GM23338 (cell line): ENCODE measurements at regions not wholly inside any gene's neighbourhood (a gene's known extent, or its start where the extent isn't known, plus 50 kb on each side); places are given as distances from the start of the nearest gene placed in this dataset.

ENCODE experiments used
- ATAC-seq: fragments of 200-7000 bp; cut with Tn5 transposase; 3 replicates; pipeline ENCODE4 v1.9.1; 2020
- DNase-seq: peaks from one replicate; pipeline ENCODE4 v3.0.0-alpha.2; 2015; ENCODE audit warnings: low spot score
- H2AFZ ChIP-seq: fragments of 200-600 bp; sonication (generic); 2 replicates; pipeline ENCODE4 v1.8.0; 2016; ENCODE audit warnings: antibody characterized with exemption, mild to moderate bottlenecking, moderate library complexity
- H3F3A ChIP-seq: fragments of 200-600 bp; sonication (generic); replicated peaks from 2 replicates; pipeline ENCODE4 v1.8.0; 2017; ENCODE audit warnings: antibody characterized with exemption, mixed run types, low read depth
- H3K27ac ChIP-seq: fragments of 200-600 bp; sonication (generic); 2 replicates; pipeline ENCODE4 v1.6.1; 2016; ENCODE audit warnings: low read depth
- H3K27me3 ChIP-seq: fragments of 200-600 bp; sonication (generic); 2 replicates; pipeline ENCODE4 v1.8.0; 2016; ENCODE audit warnings: mild to moderate bottlenecking, mixed run types, moderate library complexity; ENCODE audit not compliant: insufficient read depth
- H3K36me3 ChIP-seq: fragments of 200-600 bp; sonication (generic); 2 replicates; pipeline ENCODE4 v1.8.0; 2016; ENCODE audit warnings: mild to moderate bottlenecking; ENCODE audit not compliant: insufficient read depth
- H3K4me1 ChIP-seq: fragments of 200-600 bp; sonication (generic); 2 replicates; pipeline ENCODE4 v1.8.0; 2016; ENCODE audit warnings: mild to moderate bottlenecking, moderate library complexity; ENCODE audit not compliant: insufficient read depth
- H3K4me2 ChIP-seq: fragments of 200-600 bp; sonication (generic); 2 replicates; pipeline ENCODE4 v1.7.1; 2017; ENCODE audit warnings: mixed run types
- H3K4me3 ChIP-seq: fragments of 200-600 bp; sonication (generic); 2 replicates; pipeline ENCODE4 v1.6.1; 2016; ENCODE audit warnings: mixed run types
- H3K79me2 ChIP-seq: fragments of 200-600 bp; sonication (generic); replicated peaks from 2 replicates; pipeline ENCODE4 v1.8.0; 2017; ENCODE audit warnings: mild to moderate bottlenecking; ENCODE audit not compliant: insufficient read depth
- H3K9me2 ChIP-seq: fragments of 200-600 bp; sonication (generic); 2 replicates; pipeline ENCODE4 v1.8.0; 2017; ENCODE audit not compliant: insufficient read depth
- H4K20me1 ChIP-seq: fragments of 200-600 bp; sonication (generic); replicated peaks from 2 replicates; pipeline ENCODE4 v1.8.0; 2017; ENCODE audit warnings: mild to moderate bottlenecking; ENCODE audit not compliant: insufficient read depth
- H3K27ac Mint-ChIP-seq: 2 replicates; pipeline ENCODE4 v1.8.0; 2020; ENCODE audit warnings: inconsistent platforms, mild to moderate bottlenecking, moderate library complexity, mixed read lengths
- H3K27me3 Mint-ChIP-seq: 3 replicates; pipeline ENCODE4 v1.8.0; 2022; ENCODE audit warnings: low read depth, mild to moderate bottlenecking, moderate library complexity, mixed read lengths, inconsistent platforms; ENCODE audit not compliant: insufficient read depth, poor library complexity
- H3K36me3 Mint-ChIP-seq: 3 replicates; pipeline ENCODE4 v1.8.0; 2021; ENCODE audit warnings: low read depth, mild to moderate bottlenecking, inconsistent platforms, moderate library complexity, mixed read lengths
- H3K4me1 Mint-ChIP-seq: 3 replicates; pipeline ENCODE4 v1.8.0; 2020; ENCODE audit warnings: mild to moderate bottlenecking, inconsistent platforms, mixed read lengths
- H3K4me3 Mint-ChIP-seq: 3 replicates; pipeline ENCODE4 v1.8.0; 2021; ENCODE audit warnings: moderate library complexity, mild to moderate bottlenecking, inconsistent platforms, mixed read lengths
- H3K9me3 Mint-ChIP-seq: 3 replicates; pipeline ENCODE4 v1.8.0; 2020; ENCODE audit warnings: moderate library complexity, mild to moderate bottlenecking, inconsistent platforms, mixed read lengths
- CREB1 ChIP-seq: fragments of 250-450 bp; sonication (Bioruptor Pico); IDR thresholded peaks from 2 replicates; pipeline ENCODE4 v1.5.0; 2020; ENCODE audit warnings: low read depth, mild to moderate bottlenecking, moderate library complexity
- ETS1 ChIP-seq: IDR thresholded peaks from 2 replicates; pipeline ENCODE4 v1.6.1; 2016; ENCODE audit warnings: antibody characterized with exemption
- EZH2phosphoT487 ChIP-seq: fragments of 200-600 bp; sonication (generic); IDR thresholded peaks from one replicate; pipeline ENCODE4 v1.8.1; 2018; ENCODE audit warnings: antibody characterized with exemption; ENCODE audit not compliant: unreplicated experiment
- NANOG ChIP-seq: IDR thresholded peaks from 2 replicates; pipeline ENCODE4 v1.6.1; 2016; ENCODE audit warnings: antibody characterized with exemption, borderline replicate concordance
- POLR2AphosphoS5 ChIP-seq: IDR thresholded peaks from 2 replicates; pipeline ENCODE4 v1.6.1; 2016; ENCODE audit warnings: antibody characterized with exemption, low read depth
- STAT1 ChIP-seq: IDR thresholded peaks from one replicate; pipeline ENCODE4 v1.6.1; 2016; ENCODE audit warnings: antibody characterized with exemption; ENCODE audit not compliant: unreplicated experiment
- ZNF114 ChIP-seq: fragments of 250-450 bp; sonication (Bioruptor Pico); IDR thresholded peaks from 2 replicates; pipeline ENCODE4 v1.5.0; 2020; ENCODE audit warnings: mild to moderate bottlenecking, moderate library complexity
- ZNF331 ChIP-seq: fragments of 250-450 bp; sonication (Bioruptor Pico); IDR thresholded peaks from 2 replicates; pipeline ENCODE4 v1.5.0; 2020; ENCODE audit warnings: low read depth, mild to moderate bottlenecking, moderate library complexity
- TF ChIP-seq, protein P1 (sequence below), 2 experiments: fragments of 200-600 bp in 1 of 2; sonication (generic) in 1 of 2; conservative IDR thresholded peaks; 2 replicates each; pipeline versions ENCODE4 v1.5.1 to v1.6.1; 2016 to 2017; ENCODE audit warnings: antibody characterized with exemption in 2 of 2, low read depth in 2 of 2, mild to moderate bottlenecking in 2 of 2, moderate library complexity in 1 of 2
- TF ChIP-seq, protein P2 (sequence below): fragments of 250-450 bp; sonication (Bioruptor Pico); IDR thresholded peaks from 2 replicates; pipeline ENCODE4 v1.5.0; 2020; ENCODE audit warnings: mild to moderate bottlenecking, moderate library complexity
- TF ChIP-seq, protein P3 (sequence below): IDR thresholded peaks from one replicate; pipeline ENCODE4 v1.6.1; 2018; ENCODE audit warnings: antibody characterized with exemption; ENCODE audit not compliant: unreplicated experiment

- Histone ChIP-seq H3K36me3 (no peaks in the 10 kb centered on the region), H3F3A (no peaks in the 10 kb centered on the region), H2AFZ (peak overlapping the region; percentile 84), H3K27ac (no peak overlapping the region), H3K79me2 (no peaks in the 10 kb centered on the region), H3K4me3 (no peak overlapping the region), H3K4me2 (no peak overlapping the region), H3K9me2 (no peaks in the 10 kb centered on the region), H3K4me1 (peaks cover 10% of the 10 kb centered on the region), H4K20me1 (no peaks in the 10 kb centered on the region), H3K27me3 (no peaks in the 10 kb centered on the region)
- no peaks in the 10 kb centered on the region; the same call in 1 of the 3 replicates for H3K9me3 Mint-ChIP-seq
- H3K27ac Mint-ChIP-seq = no peak overlapping the region; the same call in 1 of the 2 replicates
- no peak for TF ChIP-seq NANOG
- no peak for TF ChIP-seq POLR2AphosphoS5
- TF ChIP-seq, protein P1, sequence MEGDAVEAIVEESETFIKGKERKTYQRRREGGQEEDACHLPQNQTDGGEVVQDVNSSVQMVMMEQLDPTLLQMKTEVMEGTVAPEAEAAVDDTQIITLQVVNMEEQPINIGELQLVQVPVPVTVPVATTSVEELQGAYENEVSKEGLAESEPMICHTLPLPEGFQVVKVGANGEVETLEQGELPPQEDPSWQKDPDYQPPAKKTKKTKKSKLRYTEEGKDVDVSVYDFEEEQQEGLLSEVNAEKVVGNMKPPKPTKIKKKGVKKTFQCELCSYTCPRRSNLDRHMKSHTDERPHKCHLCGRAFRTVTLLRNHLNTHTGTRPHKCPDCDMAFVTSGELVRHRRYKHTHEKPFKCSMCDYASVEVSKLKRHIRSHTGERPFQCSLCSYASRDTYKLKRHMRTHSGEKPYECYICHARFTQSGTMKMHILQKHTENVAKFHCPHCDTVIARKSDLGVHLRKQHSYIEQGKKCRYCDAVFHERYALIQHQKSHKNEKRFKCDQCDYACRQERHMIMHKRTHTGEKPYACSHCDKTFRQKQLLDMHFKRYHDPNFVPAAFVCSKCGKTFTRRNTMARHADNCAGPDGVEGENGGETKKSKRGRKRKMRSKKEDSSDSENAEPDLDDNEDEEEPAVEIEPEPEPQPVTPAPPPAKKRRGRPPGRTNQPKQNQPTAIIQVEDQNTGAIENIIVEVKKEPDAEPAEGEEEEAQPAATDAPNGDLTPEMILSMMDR (conservative IDR thresholded peaks at IDR 0.05; ENCODE audit: low read depth in 2 of 2) = 0 out of 4 replicates have a peak, but pooled peaks of 1 of the 2 experiments have one; percentile 4
- no peak for TF ChIP-seq EZH2phosphoT487
- TF ChIP-seq ETS1 = no peak
- TF ChIP-seq, protein P2, sequence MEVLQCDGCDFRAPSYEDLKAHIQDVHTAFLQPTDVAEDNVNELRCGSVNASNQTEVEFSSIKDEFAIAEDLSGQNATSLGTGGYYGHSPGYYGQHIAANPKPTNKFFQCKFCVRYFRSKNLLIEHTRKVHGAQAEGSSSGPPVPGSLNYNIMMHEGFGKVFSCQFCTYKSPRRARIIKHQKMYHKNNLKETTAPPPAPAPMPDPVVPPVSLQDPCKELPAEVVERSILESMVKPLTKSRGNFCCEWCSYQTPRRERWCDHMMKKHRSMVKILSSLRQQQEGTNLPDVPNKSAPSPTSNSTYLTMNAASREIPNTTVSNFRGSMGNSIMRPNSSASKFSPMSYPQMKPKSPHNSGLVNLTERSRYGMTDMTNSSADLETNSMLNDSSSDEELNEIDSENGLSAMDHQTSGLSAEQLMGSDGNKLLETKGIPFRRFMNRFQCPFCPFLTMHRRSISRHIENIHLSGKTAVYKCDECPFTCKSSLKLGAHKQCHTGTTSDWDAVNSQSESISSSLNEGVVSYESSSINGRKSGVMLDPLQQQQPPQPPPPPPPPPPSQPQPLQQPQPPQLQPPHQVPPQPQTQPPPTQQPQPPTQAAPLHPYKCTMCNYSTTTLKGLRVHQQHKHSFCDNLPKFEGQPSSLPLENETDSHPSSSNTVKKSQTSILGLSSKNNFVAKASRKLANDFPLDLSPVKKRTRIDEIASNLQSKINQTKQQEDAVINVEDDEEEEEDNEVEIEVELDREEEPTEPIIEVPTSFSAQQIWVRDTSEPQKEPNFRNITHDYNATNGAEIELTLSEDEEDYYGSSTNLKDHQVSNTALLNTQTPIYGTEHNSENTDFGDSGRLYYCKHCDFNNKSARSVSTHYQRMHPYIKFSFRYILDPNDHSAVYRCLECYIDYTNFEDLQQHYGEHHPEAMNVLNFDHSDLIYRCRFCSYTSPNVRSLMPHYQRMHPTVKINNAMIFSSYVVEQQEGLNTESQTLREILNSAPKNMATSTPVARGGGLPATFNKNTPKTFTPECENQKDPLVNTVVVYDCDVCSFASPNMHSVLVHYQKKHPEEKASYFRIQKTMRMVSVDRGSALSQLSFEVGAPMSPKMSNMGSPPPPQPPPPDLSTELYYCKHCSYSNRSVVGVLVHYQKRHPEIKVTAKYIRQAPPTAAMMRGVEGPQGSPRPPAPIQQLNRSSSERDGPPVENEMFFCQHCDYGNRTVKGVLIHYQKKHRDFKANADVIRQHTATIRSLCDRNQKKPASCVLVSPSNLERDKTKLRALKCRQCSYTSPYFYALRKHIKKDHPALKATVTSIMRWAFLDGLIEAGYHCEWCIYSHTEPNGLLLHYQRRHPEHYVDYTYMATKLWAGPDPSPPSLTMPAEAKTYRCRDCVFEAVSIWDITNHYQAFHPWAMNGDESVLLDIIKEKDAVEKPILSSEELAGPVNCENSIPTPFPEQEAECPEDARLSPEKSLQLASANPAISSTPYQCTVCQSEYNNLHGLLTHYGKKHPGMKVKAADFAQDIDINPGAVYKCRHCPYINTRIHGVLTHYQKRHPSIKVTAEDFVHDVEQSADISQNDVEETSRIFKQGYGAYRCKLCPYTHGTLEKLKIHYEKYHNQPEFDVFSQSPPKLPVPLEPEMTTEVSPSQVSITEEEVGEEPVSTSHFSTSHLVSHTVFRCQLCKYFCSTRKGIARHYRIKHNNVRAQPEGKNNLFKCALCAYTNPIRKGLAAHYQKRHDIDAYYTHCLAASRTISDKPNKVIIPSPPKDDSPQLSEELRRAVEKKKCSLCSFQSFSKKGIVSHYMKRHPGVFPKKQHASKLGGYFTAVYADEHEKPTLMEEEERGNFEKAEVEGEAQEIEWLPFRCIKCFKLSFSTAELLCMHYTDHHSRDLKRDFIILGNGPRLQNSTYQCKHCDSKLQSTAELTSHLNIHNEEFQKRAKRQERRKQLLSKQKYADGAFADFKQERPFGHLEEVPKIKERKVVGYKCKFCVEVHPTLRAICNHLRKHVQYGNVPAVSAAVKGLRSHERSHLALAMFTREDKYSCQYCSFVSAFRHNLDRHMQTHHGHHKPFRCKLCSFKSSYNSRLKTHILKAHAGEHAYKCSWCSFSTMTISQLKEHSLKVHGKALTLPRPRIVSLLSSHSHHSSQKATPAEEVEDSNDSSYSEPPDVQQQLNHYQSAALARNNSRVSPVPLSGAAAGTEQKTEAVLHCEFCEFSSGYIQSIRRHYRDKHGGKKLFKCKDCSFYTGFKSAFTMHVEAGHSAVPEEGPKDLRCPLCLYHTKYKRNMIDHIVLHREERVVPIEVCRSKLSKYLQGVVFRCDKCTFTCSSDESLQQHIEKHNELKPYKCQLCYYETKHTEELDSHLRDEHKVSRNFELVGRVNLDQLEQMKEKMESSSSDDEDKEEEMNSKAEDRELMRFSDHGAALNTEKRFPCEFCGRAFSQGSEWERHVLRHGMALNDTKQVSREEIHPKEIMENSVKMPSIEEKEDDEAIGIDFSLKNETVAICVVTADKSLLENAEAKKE = no peak
- TF ChIP-seq CREB1 (CRISPR knock-in tag) = no peak
- TF ChIP-seq ZNF114 = no peak
- TF ChIP-seq ZNF331 (CRISPR knock-in tag) = peak; percentile 61; the same call in 1 of the 2 replicates
- TF ChIP-seq STAT1 = no peak
- TF ChIP-seq, protein P3, sequence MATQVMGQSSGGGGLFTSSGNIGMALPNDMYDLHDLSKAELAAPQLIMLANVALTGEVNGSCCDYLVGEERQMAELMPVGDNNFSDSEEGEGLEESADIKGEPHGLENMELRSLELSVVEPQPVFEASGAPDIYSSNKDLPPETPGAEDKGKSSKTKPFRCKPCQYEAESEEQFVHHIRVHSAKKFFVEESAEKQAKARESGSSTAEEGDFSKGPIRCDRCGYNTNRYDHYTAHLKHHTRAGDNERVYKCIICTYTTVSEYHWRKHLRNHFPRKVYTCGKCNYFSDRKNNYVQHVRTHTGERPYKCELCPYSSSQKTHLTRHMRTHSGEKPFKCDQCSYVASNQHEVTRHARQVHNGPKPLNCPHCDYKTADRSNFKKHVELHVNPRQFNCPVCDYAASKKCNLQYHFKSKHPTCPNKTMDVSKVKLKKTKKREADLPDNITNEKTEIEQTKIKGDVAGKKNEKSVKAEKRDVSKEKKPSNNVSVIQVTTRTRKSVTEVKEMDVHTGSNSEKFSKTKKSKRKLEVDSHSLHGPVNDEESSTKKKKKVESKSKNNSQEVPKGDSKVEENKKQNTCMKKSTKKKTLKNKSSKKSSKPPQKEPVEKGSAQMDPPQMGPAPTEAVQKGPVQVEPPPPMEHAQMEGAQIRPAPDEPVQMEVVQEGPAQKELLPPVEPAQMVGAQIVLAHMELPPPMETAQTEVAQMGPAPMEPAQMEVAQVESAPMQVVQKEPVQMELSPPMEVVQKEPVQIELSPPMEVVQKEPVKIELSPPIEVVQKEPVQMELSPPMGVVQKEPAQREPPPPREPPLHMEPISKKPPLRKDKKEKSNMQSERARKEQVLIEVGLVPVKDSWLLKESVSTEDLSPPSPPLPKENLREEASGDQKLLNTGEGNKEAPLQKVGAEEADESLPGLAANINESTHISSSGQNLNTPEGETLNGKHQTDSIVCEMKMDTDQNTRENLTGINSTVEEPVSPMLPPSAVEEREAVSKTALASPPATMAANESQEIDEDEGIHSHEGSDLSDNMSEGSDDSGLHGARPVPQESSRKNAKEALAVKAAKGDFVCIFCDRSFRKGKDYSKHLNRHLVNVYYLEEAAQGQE = no peak
- DNase-seq = no peak
- peaks cover 4% of the 10 kb centered on the region for H3K27me3 Mint-ChIP-seq
- peaks cover 31% of the 10 kb centered on the region for H3K4me1 Mint-ChIP-seq
- no peak overlapping the region for H3K4me3 Mint-ChIP-seq
- no peaks in the 10 kb centered on the region for H3K36me3 Mint-ChIP-seq
- no peak for ATAC-seq
Observed at GRCh38 chr12:115205755-115206308, 521.9 kb upstream of the TBX3 start.
